ENCODE measurements at regions not wholly inside any gene's neighbourhood (a gene's known extent, or its start where the extent isn't known, plus 50 kb on each side); places are given as distances from the start of the nearest gene placed in this dataset.

DNA sequence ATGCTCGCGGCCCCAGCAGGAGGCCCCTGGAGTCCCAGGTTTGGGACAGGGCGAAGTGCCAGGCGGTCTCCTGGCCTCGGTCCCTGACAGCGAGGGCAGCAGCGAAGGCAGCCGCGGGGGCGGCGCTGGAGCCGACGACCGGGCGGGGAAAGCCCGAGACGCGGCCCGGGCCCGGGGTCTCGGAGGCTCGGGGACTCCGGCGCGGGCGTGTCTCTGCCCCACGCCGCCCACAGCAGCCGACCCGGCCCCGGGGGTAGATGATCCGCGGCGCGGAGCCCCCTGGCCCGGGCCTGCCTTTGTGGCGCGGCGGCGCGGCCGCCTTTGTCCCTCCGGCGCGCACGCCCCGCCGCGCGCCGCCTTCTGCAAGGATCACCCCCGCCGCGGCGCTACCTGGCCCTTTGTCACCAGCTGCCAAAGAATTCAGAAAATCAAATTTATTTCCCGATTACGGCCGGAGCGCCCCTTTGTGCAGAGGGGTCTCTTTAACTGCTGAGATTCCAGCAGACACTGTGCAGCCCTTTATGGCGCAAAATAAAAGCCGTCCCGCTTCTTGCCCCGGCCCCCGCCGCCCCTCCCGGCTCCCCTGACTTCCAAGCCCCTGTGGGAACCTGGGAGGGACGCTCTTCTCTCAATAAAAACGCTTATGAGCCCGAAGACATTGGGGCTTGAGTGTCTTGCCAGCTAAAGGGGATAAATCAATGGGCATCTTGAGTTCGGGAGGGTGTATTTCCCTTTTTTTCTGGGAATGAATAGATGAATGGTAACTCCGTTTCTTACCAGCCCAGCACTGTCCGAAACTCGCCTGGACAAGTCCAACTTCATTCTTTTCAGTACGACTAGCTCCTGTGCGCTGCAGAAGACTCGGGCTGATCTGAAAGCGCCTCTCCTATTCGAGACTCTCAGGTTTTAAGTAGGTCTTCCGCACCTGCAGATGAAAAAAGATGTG is 68.4 kb downstream of the HES1 start:
- POLR2A ChIA-PET: no interaction called here
- TF ChIP-seq, protein P1, sequence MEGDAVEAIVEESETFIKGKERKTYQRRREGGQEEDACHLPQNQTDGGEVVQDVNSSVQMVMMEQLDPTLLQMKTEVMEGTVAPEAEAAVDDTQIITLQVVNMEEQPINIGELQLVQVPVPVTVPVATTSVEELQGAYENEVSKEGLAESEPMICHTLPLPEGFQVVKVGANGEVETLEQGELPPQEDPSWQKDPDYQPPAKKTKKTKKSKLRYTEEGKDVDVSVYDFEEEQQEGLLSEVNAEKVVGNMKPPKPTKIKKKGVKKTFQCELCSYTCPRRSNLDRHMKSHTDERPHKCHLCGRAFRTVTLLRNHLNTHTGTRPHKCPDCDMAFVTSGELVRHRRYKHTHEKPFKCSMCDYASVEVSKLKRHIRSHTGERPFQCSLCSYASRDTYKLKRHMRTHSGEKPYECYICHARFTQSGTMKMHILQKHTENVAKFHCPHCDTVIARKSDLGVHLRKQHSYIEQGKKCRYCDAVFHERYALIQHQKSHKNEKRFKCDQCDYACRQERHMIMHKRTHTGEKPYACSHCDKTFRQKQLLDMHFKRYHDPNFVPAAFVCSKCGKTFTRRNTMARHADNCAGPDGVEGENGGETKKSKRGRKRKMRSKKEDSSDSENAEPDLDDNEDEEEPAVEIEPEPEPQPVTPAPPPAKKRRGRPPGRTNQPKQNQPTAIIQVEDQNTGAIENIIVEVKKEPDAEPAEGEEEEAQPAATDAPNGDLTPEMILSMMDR (IDR thresholded peaks at IDR 0.05; ENCODE audit: insufficient read depth, low read length, missing control alignments): no peak
- H3K4me3 ChIP-seq (ENCODE audit: low read depth, low read length): peak overlapping the region; percentile 6; the same call in 1 of the 2 replicates
- CTCF ChIA-PET: interaction anchor here (1.2 kb wide), 1 partner anchor 9 kb away, joined by 3 read pairs; no protein-coding TSS in a partner anchor
- DNase-seq (ENCODE audit: low read depth, low spot score): no peak

DNA sequence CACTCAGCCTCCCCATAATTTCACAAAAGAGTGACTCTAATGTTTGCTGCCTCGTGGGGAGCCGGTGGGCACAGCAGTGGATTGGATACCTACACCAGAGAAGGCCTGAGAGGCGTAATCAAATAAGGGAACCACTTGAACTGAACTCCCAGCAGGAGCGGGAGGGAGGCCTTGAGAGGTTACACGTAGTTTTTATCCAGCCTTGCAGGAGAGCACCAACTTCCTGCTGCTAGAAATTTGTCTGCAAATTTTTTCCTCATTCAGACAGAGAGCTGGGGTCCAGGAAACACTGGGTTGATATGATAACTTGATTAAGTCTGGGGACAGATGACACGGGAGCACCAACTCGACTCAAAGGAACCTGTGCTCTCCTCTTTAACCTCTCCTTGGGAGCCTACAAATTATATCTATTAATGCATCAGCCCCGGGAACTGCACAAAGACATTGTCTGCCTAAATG is 69.8 kb downstream of the HES1 start:
- no peak overlapping the region for H3K4me3 ChIP-seq (ENCODE audit: low read depth, low read length)
- TF ChIP-seq, protein P1 (IDR thresholded peaks at IDR 0.05; ENCODE audit: insufficient read depth, low read length, missing control alignments): no peak
- POLR2A ChIA-PET: no interaction called here
- CTCF ChIA-PET: interaction anchor here (1.2 kb wide), 1 partner anchor 10 kb away, joined by 3 read pairs; no protein-coding TSS in a partner anchor
- DNase-seq (ENCODE audit: low read depth, low spot score): no peak

DNA sequence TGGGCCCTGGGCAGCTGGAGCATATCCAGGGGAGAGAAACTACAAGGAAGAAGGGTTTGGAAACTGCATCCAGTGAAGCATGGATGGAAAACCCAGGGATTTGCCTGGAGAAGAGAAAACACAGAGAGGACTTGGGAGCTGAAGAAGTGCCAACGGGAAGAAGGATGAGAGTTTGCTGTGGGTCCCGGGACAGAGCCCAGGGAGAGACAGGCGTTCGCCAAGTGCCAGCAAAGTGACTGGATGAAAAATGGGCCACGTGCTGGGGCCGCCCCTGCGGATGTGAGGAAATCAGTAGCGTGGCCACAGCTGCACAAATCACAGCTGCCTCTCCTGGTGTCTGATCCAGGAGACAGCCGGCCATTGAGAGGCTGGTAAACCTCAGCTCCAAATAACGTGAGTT is 70.4 kb downstream of the HES1 start:
- TF ChIP-seq, protein P1 (IDR thresholded peaks at IDR 0.05; ENCODE audit: insufficient read depth, low read length, missing control alignments): no peak
- CTCF ChIA-PET: no interaction called here
- no peak for DNase-seq (ENCODE audit: low read depth, low spot score)
- POLR2A ChIA-PET: no interaction called here
- no peak overlapping the region for H3K4me3 ChIP-seq (ENCODE audit: low read depth, low read length)

DNA sequence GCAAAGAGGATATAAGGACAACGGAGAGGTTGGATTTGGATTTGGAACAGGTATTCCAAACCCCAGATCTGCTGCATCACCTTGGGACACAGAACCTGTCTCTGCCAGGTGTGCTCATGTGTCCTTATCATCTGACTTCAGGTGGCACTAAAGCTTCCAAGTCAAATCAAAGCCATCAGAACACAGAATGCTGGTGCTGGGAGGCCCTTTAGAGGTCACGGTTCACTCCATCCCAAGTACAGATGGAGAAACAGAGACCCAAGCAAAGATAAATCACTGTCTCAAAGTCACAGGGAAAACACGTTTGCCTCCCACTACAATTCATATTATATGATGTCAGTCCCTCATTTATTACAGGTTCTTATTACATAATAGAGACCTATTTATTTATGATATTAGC is 72.8 kb downstream of the HES1 start:
- no peak for DNase-seq (ENCODE audit: low read depth, low spot score)
- H3K4me3 ChIP-seq (ENCODE audit: low read depth, low read length): no peak overlapping the region
- CTCF ChIA-PET: no interaction called here
- TF ChIP-seq, protein P1 (IDR thresholded peaks at IDR 0.05; ENCODE audit: insufficient read depth, low read length, missing control alignments): no peak
- POLR2A ChIA-PET: no interaction called here

DNA sequence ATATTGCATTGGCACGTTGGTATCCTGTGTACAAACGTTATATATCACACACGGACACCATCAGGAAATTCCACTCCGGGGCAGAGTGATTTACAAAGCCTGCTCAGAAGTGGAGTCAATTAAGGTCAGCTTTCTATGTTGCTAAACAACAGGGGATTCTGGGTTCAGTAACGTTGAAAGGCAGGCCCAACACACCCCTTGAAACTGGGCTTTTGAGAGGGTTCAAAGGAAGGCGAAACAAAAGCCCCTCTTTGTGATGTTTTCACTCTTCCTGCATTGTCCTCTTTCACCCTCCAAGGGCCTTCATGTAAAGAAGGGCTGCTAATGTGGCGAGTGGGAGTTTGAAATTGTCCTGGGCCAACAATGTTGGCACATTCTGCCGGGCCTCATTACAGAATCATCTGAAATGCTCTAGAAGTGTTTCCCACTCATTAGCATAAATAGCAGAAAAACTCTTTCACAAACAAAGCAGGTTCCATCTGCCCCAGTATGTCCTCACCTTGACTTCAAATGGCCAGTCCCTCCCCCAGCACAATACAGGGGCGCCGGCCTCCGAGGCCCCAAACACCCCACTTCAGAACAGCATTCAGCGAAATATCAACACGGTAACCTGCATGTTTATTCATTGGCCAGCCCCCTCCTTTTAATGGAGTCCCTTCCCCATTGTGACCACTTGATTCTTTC is 76.4 kb downstream of the HES1 start:
- CTCF ChIA-PET: interaction anchor here (0.8 kb wide), 1 partner anchor 16 kb away, joined by 4 read pairs; no protein-coding TSS in a partner anchor
- POLR2A ChIA-PET: interaction anchor here (0.8 kb wide), 1 partner anchor 9 kb away, joined by 3 read pairs; no protein-coding TSS in a partner anchor
- H3K4me3 ChIP-seq (ENCODE audit: low read depth, low read length): no peak overlapping the region
- no peak for DNase-seq (ENCODE audit: low read depth, low spot score)
- TF ChIP-seq, protein P1 (IDR thresholded peaks at IDR 0.05; ENCODE audit: insufficient read depth, low read length, missing control alignments): no peak

DNA sequence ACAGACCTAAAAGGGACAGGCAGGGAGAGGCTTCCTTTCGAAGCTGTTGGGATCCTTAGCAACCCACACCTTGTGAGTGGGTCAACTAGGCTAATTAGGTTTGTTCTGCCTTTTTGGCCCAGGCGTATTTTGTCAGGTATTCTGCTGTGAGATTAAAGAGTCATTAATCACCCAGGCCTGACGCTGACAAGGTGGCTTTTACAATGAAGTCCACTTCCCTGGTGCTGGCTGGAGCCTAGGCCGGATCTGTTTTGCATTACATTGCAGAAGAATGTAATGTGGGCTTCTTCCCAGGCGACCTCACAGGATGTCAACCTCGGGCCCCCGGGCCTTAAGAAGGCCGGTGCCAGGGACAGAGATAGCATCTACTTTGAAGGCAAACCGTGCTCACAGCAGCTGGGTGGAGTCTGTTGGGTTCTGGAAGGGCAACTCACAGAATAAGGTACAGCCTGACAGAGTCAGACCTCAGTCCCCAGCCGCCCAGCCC is 76.9 kb downstream of the HES1 start:
- ChIA-PET POLR2A (no interaction called here), CTCF (no interaction called here)
- H3K4me3 ChIP-seq (ENCODE audit: low read depth, low read length): no peak overlapping the region
- TF ChIP-seq, protein P1 (IDR thresholded peaks at IDR 0.05; ENCODE audit: insufficient read depth, low read length, missing control alignments): no peak
- DNase-seq (ENCODE audit: low read depth, low spot score): no peak

All from AG04449 (cell line).